ENCODE measurements at regions not wholly inside any gene's neighbourhood (a gene's known extent, or its start where the extent isn't known, plus 50 kb on each side); places are given as distances from the start of the nearest gene placed in this dataset.

DNA sequence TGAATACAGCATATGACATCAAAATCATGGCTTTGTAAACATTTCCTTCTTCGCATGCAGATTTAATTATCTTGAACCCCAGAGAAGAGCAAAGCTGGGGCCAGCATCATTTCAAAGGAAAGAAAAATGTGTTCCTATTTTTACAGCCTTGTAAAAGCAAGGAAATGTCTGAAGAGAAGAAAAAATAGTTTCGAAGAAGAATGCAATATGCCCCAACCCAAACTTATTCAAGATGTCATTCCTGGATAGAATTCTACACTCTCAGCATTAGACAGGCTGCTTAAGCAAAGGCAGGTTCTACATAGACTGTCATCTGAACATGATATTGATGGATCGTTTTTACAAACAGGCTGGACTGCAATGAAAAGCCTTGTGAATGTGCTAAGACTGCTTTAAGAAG, 900.8 kb downstream of the TTLL7 start:
- Histone ChIP-seq H2AFZ (ENCODE audit: low read length, unreplicated experiment) (no peak overlapping the region), H3K27ac (ENCODE audit: low read depth, low read length) (no peak overlapping the region), H3K4me3 (ENCODE audit: low read depth, low read length) (no peak overlapping the region), H3K27me3 (ENCODE audit: insufficient read depth, low read length) (no peaks in the 10 kb centered on the region), H3K79me2 (ENCODE audit: control insufficient read depth, insufficient read depth, low read length, unreplicated experiment) (no peaks in the 10 kb centered on the region), H3K36me3 (ENCODE audit: insufficient read depth, low read length) (no peaks in the 10 kb centered on the region), H3K4me1 (ENCODE audit: control insufficient read depth, insufficient read depth, low read length, unreplicated experiment) (no peaks in the 10 kb centered on the region)

DNA sequence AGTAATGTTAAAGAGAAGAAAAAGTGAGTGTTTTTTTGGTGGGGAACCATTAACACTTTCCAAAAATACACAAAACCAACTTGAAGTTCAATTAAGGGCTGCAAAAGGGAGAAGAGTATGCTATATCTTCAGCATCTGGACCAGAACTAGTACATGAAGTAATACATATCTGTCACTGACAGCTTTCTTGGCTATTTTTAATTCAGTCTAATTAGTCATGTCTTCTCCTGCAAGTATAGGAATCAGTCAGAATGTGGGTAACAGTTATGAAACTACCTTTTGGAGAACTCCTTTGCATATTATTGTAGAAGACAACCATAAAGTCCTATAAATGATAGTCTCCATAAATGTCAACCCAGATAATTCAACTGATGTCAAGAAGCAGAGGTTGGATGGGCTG, 901.2 kb downstream of the TTLL7 start:
- Histone ChIP-seq H3K27me3 (ENCODE audit: insufficient read depth, low read length) (no peaks in the 10 kb centered on the region), H3K4me1 (ENCODE audit: control insufficient read depth, insufficient read depth, low read length, unreplicated experiment) (no peaks in the 10 kb centered on the region), H3K4me3 (ENCODE audit: low read depth, low read length) (no peak overlapping the region), H2AFZ (ENCODE audit: low read length, unreplicated experiment) (no peak overlapping the region), H3K79me2 (ENCODE audit: control insufficient read depth, insufficient read depth, low read length, unreplicated experiment) (no peaks in the 10 kb centered on the region), H3K36me3 (ENCODE audit: insufficient read depth, low read length) (no peaks in the 10 kb centered on the region), H3K27ac (ENCODE audit: low read depth, low read length) (no peak overlapping the region)

DNA sequence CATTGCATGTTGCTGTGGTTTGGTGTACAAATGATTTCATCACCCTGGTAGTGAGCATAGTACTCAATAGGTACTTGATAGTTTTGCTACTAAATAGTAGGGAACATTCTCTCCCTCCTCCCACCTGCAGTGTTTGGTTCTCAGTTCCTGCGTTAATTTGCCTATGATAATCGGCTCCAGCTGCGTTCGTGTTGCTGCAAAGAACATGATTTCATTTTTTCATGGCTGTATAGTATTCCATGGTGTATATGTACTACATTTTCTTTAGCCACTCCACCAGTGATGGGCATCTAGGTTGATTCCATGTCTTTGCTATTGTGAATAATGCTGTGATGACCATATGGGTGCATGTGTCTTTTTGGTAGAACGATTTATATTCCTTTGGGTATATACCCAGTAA, 903.4 kb downstream of the TTLL7 start:
- Histone ChIP-seq H3K4me1 (ENCODE audit: control insufficient read depth, insufficient read depth, low read length, unreplicated experiment) (no peaks in the 10 kb centered on the region), H3K27me3 (ENCODE audit: insufficient read depth, low read length) (no peaks in the 10 kb centered on the region), H3K36me3 (ENCODE audit: insufficient read depth, low read length) (no peaks in the 10 kb centered on the region), H2AFZ (ENCODE audit: low read length, unreplicated experiment) (no peak overlapping the region), H3K79me2 (ENCODE audit: control insufficient read depth, insufficient read depth, low read length, unreplicated experiment) (no peaks in the 10 kb centered on the region), H3K4me3 (ENCODE audit: low read depth, low read length) (no peak overlapping the region), H3K27ac (ENCODE audit: low read depth, low read length) (no peak overlapping the region)

DNA sequence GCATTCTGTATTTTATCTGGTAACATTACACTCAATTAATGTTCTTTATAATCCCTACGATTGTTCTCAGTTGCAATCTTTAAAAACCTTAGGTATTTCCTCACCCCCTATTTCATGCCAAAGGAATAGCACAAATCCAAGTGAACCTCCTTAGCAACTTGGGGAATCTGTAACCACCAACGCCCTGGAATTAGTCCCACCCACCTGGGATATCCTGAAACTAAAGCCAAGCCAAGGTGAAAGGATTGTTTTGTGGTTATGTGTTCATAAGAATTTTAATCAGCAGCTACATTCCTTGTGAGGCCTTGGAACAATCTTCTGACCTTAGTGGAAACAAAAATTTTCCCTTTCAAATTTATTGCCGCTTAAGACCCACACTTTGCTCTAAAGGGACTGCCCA, 908.7 kb downstream of the TTLL7 start:
- Histone ChIP-seq H2AFZ (ENCODE audit: low read length, unreplicated experiment) (no peak overlapping the region), H3K4me1 (ENCODE audit: control insufficient read depth, insufficient read depth, low read length, unreplicated experiment) (peaks cover 4% of the 10 kb centered on the region), H3K27me3 (ENCODE audit: insufficient read depth, low read length) (no peaks in the 10 kb centered on the region), H3K27ac (ENCODE audit: low read depth, low read length) (no peak overlapping the region), H3K36me3 (ENCODE audit: insufficient read depth, low read length) (no peaks in the 10 kb centered on the region), H3K79me2 (ENCODE audit: control insufficient read depth, insufficient read depth, low read length, unreplicated experiment) (no peaks in the 10 kb centered on the region), H3K4me3 (ENCODE audit: low read depth, low read length) (no peak overlapping the region)

DNA sequence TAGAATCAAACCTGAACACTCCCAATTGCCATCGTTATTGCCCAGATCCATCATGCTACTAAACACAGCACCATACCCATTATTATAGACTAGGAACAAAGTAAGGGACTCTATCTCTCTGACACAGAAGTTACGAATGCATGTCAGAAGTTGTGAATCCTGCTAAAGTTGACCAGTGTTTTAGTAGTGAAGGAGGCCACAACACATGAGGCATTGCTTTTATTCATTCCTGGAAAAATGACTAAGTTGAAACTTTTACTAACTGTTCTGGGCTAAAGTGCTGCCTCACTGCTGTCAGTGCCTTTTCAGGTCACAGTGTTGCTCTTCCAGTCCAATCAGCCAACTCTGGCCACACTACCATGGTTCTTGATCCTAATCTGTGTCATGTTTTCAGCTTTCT, 911.1 kb downstream of the TTLL7 start:
- H3K79me2 ChIP-seq (ENCODE audit: control insufficient read depth, insufficient read depth, low read length, unreplicated experiment) = no peaks in the 10 kb centered on the region
- H3K36me3 ChIP-seq (ENCODE audit: insufficient read depth, low read length) = no peaks in the 10 kb centered on the region
- no peaks in the 10 kb centered on the region for H3K27me3 ChIP-seq (ENCODE audit: insufficient read depth, low read length)
- no peak overlapping the region for H3K4me3 ChIP-seq (ENCODE audit: low read depth, low read length)
- no peak overlapping the region for H3K27ac ChIP-seq (ENCODE audit: low read depth, low read length)
- H2AFZ ChIP-seq (ENCODE audit: low read length, unreplicated experiment) = no peak overlapping the region
- H3K4me1 ChIP-seq (ENCODE audit: control insufficient read depth, insufficient read depth, low read length, unreplicated experiment) = peaks cover 4% of the 10 kb centered on the region

DNA sequence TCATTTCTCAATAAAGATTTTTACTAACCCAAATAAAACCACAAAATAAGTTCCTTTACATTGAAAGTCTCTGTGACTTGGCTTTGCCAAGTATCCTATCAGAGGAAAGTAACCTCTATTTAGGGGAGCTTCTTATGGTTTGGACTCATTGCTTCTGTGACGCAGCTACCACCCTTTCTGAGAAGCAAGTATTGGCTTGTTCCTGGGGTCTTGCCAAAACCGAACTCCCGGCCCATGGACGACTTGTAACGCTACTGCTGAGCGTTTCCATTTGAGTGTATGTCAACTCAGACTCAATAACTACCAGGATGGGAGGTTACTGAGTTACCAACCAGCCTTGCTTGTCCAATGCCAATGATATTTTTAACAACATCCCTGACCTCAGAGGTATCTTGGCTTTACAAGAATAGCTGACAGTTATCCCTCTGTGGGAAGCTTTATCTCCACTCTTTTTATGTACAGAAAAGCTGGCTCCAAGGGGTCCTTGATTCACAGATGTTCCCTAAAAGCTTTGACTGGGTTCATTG, 911.9 kb downstream of the TTLL7 start:
- H3K79me2 ChIP-seq (ENCODE audit: control insufficient read depth, insufficient read depth, low read length, unreplicated experiment) = no peaks in the 10 kb centered on the region
- H3K4me1 ChIP-seq (ENCODE audit: control insufficient read depth, insufficient read depth, low read length, unreplicated experiment) = peaks cover 4% of the 10 kb centered on the region
- no peaks in the 10 kb centered on the region for H3K36me3 ChIP-seq (ENCODE audit: insufficient read depth, low read length)
- H3K27me3 ChIP-seq (ENCODE audit: insufficient read depth, low read length) = no peaks in the 10 kb centered on the region
- no peak overlapping the region for H3K27ac ChIP-seq (ENCODE audit: low read depth, low read length)
- H3K4me3 ChIP-seq (ENCODE audit: low read depth, low read length) = no peak overlapping the region
- H2AFZ ChIP-seq (ENCODE audit: low read length, unreplicated experiment) = no peak overlapping the region

DNA sequence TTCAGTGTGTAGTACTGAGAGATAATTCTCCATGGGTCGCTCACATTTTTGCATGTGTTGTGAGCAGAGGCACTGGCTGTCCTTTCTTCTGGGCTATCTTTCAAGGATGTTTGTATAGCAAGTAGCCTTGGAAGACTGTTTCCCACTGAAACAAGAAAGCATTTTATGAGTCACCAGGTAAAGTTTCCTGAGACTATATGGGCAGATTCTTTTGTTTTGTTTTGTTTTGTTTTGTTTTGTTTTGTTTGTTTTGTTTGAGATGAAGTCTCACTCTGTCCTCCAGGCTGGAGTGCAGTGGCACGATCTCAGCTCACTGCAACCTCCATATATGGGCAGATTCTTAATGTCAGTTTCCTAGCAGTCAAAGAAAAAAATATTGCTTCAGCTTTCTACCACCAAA, 912.6 kb downstream of the TTLL7 start:
- H3K4me3 ChIP-seq (ENCODE audit: low read depth, low read length) = no peak overlapping the region
- no peak overlapping the region for H2AFZ ChIP-seq (ENCODE audit: low read length, unreplicated experiment)
- H3K4me1 ChIP-seq (ENCODE audit: control insufficient read depth, insufficient read depth, low read length, unreplicated experiment) = peaks cover 4% of the 10 kb centered on the region
- H3K27me3 ChIP-seq (ENCODE audit: insufficient read depth, low read length) = no peaks in the 10 kb centered on the region
- H3K36me3 ChIP-seq (ENCODE audit: insufficient read depth, low read length) = no peaks in the 10 kb centered on the region
- H3K27ac ChIP-seq (ENCODE audit: low read depth, low read length) = no peak overlapping the region
- no peaks in the 10 kb centered on the region for H3K79me2 ChIP-seq (ENCODE audit: control insufficient read depth, insufficient read depth, low read length, unreplicated experiment)

DNA sequence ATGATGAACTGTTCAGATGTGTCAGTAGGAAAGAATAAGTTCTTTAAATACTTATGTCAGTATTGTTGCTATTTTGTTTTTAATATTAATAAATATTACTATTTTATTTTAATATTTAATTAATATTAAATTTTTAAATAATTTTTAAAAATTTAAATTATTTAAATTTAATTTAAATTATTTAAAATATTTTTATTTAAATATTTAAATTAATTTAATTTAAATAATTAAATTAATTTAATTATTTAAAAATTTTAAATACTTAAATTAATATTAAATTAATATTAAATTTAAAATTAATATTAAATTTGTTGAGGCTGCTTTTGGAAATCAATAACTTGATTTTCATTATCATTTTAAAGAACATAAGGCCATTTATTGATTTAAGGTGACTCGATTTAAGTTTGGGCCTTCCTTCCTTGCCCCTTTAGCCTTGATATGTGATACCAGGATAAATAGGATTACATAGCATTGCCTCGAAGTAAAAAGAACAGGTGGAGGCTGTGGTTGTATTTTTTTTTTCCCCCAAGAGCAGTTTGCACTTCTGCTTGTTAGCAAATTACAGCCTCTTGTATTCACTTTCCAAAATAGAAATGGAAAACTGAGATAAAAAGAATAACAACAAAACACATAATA, 915.2 kb downstream of the TTLL7 start:
- Histone ChIP-seq H3K4me3 (ENCODE audit: low read depth, low read length) (no peak overlapping the region), H3K4me1 (ENCODE audit: control insufficient read depth, insufficient read depth, low read length, unreplicated experiment) (peaks cover 4% of the 10 kb centered on the region), H3K36me3 (ENCODE audit: insufficient read depth, low read length) (no peaks in the 10 kb centered on the region), H3K27ac (ENCODE audit: low read depth, low read length) (no peak overlapping the region), H3K79me2 (ENCODE audit: control insufficient read depth, insufficient read depth, low read length, unreplicated experiment) (no peaks in the 10 kb centered on the region), H2AFZ (ENCODE audit: low read length, unreplicated experiment) (no peak overlapping the region), H3K27me3 (ENCODE audit: insufficient read depth, low read length) (no peaks in the 10 kb centered on the region)

DNA sequence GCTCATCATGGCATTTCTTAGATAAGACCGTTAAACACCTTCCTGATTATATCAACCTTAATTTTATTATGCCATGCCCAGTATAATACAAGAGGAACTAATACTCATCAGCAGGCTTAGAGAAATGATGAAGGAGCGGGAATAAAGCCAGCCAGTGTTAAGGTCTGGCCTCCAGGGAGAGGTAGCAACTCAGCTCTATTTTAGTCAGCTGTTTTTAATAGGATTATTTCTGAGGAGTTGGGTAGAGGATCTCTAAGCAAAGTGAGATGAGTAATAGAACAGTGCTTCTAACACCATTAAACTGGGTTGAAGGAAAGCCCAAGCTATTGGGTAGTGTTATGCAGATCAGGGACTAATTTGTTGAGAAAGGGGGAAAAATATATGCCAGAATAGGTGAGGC, 921.5 kb downstream of the TTLL7 start:
- no peak overlapping the region for H2AFZ ChIP-seq (ENCODE audit: low read length, unreplicated experiment)
- no peaks in the 10 kb centered on the region for H3K36me3 ChIP-seq (ENCODE audit: insufficient read depth, low read length)
- no peaks in the 10 kb centered on the region for H3K4me1 ChIP-seq (ENCODE audit: control insufficient read depth, insufficient read depth, low read length, unreplicated experiment)
- H3K79me2 ChIP-seq (ENCODE audit: control insufficient read depth, insufficient read depth, low read length, unreplicated experiment) = no peaks in the 10 kb centered on the region
- no peaks in the 10 kb centered on the region for H3K27me3 ChIP-seq (ENCODE audit: insufficient read depth, low read length)
- H3K27ac ChIP-seq (ENCODE audit: low read depth, low read length) = no peak overlapping the region
- no peak overlapping the region for H3K4me3 ChIP-seq (ENCODE audit: low read depth, low read length)

DNA sequence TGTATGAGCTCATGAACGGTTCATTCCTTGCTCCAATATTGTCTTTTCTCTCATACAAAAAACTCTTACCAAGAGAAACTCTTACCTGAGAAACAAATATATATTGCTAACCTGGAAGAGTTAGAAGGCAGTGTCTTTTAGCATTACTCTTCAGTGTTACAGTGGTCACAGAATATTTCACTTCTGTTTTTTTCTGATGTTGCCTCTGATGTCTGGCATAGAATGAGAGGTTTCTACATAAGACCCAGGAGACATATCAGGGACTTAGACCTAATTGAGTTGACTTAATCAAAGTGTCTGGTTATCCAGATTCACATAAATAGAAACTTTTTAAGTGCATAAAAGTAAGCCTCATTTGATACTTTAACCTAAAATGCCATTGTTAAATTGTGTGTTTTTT, 923.8 kb downstream of the TTLL7 start:
- Histone ChIP-seq H3K27me3 (ENCODE audit: insufficient read depth, low read length) (no peaks in the 10 kb centered on the region), H3K27ac (ENCODE audit: low read depth, low read length) (no peak overlapping the region), H3K36me3 (ENCODE audit: insufficient read depth, low read length) (no peaks in the 10 kb centered on the region), H3K79me2 (ENCODE audit: control insufficient read depth, insufficient read depth, low read length, unreplicated experiment) (no peaks in the 10 kb centered on the region), H3K4me3 (ENCODE audit: low read depth, low read length) (no peak overlapping the region), H3K4me1 (ENCODE audit: control insufficient read depth, insufficient read depth, low read length, unreplicated experiment) (no peaks in the 10 kb centered on the region), H2AFZ (ENCODE audit: low read length, unreplicated experiment) (no peak overlapping the region)

DNA sequence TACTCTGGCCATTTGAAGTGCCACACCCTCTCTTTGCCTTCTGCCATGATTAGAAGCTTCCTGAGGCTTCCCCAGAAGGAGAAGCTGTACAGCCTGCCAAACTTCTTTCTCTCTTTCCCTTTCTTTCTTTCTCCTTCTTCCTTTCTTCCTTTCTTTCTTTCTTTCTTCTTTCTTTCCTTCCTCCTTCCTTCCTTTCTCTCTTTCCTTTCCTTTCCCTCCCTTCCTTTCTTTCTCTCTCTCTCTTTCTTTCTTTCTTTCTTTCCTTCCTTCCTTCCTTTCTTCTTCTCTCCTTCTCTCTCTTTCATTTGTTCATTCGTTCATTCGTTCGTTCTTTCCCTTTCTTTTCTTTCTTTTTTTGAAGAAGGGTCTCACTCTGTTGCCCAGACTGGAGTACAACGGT, 931.0 kb downstream of the TTLL7 start:
- Histone ChIP-seq H3K4me3 (ENCODE audit: low read depth, low read length) (no peak overlapping the region), H3K27ac (ENCODE audit: low read depth, low read length) (no peak overlapping the region)

More for the DNA sequence above, 931.0 kb downstream of the TTLL7 start:
- Histone ChIP-seq H3K79me2 (ENCODE audit: control insufficient read depth, insufficient read depth, low read length, unreplicated experiment) (no peaks in the 10 kb centered on the region), H3K4me1 (ENCODE audit: control insufficient read depth, insufficient read depth, low read length, unreplicated experiment) (peaks cover 6% of the 10 kb centered on the region), H3K27me3 (ENCODE audit: insufficient read depth, low read length) (no peaks in the 10 kb centered on the region), H2AFZ (ENCODE audit: low read length, unreplicated experiment) (no peak overlapping the region), H3K36me3 (ENCODE audit: insufficient read depth, low read length) (no peaks in the 10 kb centered on the region)

Measured in ACC112 (cell line).